Stimulated activated CD4-positive, alpha-beta T cell treated with anti-CD3 and anti-CD28 coated beads, TNF-alpha, amount 100 ng/mL, for 4 hours (primary cell): ENCODE measurements at regions not wholly inside any gene's neighbourhood (a gene's known extent, or its start where the extent isn't known, plus 50 kb on each side); places are given as distances from the start of the nearest gene placed in this dataset.
A peak's percentile ranks its signal among the peaks of the same experiment; 100 is the strongest.

Source experiments
- DNase-seq, 3 experiments: peaks; one replicate each; pipeline ENCODE4 v3.0.0-alpha.2; 2020; ENCODE audit warnings: low read depth in 3 of 3

GRCh38 chr9:129383561-129384490 is 205.8 kb upstream of the IER5L start:
- peak; percentile 44 to 49 (median 46) for DNase-seq

- no peak for DNase-seq
These were observed 205.0 kb upstream of the IER5L start for GRCh38 chr9:129383019-129383560.

- DNase-seq: no peak
These were observed 204.4 kb upstream of the IER5L start for GRCh38 chr9:129382281-129383018.

DNA sequence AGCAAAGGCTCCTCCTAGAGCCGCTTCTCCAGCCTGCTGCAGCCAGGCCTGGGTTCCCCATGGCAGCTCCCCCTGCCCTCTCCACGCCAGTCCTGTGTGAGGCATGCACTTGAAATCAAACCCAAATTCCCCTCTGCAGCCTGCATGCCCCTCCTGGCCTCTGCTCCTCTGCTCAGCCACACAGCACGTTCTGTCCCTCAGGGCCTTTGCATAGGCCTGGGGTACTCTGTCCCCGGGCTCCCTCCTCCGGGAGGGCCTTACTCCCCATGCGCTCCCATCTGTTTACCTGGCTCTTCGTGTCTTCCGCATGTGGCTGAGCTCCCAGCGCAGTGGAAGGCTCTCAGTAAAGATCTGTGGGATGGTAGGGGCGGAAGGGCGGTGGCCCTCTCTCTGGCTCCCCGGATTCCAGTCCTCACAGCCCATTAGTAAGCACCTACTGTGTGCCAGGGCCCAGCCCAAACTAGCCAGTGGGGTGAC is 203.5 kb upstream of the IER5L start:
- DNase-seq: no peak

DNA sequence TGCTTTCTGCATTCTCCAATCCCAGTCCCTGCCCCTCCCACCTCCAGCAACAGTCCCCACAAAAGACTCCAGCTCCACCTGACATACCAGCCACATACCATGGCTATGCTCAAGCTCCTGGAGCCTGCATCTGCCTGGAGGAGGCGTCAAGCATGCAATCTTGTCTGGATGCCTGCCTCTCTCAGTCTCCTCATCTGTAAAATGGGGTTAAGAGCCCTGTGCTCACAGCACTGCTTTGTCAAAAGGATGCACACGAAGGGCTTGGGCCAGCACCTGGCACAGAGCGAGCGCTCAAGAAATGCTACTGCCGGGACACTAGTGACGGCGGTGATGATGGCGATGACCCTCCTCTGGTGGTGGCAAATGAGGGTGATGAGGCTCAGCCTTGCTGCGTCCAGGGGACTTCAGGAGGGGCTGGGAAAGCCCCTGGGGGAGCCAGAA is 202.9 kb upstream of the IER5L start:
- DNase-seq: no peak

DNA sequence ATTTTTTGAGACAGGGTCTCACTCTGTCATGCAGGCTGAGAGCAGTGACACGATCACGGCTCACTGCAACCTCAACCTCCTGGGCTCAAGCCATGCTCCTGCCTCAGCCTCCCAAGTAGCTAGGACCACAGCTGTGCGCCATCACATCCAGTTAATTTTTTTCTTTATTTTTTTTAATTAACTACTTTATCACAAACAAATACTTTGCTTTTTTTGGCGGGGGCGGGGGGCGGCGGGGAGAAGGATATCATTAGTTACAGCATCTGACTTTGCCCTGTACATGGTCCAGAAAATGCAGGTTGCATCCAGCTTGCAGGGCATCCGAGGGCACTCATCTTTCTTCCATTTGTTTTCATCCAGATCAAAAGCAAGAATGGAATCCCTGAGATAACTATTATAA is 201.8 kb upstream of the IER5L start:
- no peak for DNase-seq

DNA sequence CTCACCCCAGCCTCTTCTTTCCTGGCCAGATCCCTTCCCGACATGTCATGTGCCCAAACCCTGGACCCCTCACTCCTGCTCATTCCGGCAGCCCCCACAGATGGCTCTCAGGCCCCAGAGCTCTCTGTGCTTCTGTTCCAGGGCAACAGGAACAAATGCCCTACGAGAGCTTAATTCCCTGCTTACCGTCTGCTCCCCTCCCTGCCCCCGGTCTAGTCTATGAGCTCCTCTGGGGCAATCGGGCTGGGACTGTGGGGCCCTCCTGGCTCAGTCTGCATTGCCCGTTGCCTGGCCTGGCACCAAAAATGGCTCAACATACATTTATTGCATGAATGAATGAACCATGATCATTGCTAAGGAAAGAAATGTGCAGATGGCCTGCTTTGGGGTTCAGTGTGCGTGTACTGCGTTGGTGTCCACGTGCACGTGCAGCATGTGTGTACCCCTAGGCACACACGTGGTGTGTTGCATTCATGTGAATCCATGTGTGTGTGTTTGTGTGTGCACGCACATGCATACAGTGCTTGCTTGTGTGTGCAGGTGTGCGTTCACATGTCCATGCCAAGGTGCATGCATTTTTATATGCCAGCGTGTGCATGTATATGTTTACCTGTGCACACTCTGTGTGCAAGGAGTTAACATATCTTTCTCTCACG is 201.2 kb upstream of the IER5L start:
- DNase-seq: no peak

DNA sequence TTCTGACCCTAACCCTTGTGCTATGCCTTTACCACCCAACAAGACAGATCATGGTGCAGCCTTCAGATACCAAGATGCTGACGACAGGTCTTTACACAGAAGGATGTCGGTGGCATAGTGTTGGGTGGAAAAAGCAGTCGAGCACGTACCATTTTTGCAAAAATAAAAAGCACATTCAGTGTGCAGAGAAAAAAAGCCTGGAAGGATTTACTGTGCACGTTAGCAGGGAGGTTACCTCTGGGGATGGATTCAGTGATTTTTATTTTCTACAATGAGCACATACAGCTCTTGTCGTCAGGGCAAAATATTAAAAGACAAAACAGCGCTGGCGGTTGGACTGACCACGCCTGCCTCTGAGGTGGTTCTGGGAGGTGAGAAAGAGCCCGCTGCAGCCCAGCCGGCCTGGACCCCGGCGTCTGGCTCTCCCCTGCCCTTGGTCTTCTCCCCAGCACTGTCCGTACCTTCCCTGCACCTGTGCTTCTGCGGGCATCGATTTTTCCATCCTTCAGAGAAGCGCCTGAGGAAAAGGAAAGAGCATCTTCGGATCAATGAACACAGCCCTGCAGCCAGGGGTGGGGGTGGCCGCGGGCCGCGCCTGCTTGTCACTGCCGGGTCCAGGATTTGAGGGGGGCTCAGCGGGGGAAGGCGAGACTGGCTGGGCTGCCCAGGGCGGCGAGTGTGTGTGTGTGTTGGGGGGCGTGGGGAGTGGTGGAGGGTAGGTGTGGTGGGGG is 200.0 kb upstream of the IER5L start:
- no peak for DNase-seq

DNA sequence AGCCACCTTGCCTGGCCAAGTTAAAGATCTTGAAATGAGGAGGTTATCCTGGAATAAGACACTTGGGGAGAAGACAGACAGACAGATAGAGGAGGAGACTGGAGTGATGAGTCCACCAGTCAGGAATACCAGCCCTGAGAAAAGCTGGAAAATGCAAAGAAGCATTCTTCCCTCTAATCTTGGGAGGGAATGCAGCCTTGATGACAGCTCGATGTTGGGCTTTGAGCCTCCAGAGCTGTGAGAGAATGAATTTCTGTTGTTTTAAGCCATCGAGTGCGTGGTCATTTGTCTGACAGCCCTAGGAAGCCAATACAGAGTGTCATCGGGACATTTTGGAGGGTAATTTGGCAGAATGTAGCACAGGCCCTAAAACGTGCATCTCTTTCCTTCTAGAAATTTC is 199.1 kb upstream of the IER5L start:
- no peak for DNase-seq

GRCh38 chr9:129375845-129376244 is 197.8 kb upstream of the IER5L start:
- no peak for DNase-seq

GRCh38 chr9:129374651-129375050 is 196.6 kb upstream of the IER5L start:
- DNase-seq: no peak

- DNase-seq: no peak
These were observed 196.2 kb upstream of the IER5L start for GRCh38 chr9:129374231-129374630.

DNA sequence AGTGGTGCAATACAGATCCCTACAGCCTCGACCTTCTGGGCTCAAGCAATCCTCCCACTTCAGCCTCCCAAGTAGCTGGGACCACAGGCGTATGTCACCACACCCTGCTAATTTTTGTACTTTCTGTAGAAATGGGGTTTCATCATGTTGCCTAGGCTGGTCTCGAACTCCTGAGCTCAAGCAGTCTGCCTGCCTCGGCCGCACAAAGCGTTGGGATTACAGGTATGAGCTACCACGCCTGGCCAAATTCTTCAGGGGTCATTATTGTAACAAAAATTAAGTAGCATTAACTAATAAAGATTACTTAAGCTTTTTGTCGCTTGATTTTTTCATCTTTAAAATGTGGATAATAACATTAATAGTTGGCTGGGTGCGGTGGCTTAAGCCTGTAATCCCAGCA is 195.3 kb upstream of the IER5L start:
- no peak for DNase-seq

DNA sequence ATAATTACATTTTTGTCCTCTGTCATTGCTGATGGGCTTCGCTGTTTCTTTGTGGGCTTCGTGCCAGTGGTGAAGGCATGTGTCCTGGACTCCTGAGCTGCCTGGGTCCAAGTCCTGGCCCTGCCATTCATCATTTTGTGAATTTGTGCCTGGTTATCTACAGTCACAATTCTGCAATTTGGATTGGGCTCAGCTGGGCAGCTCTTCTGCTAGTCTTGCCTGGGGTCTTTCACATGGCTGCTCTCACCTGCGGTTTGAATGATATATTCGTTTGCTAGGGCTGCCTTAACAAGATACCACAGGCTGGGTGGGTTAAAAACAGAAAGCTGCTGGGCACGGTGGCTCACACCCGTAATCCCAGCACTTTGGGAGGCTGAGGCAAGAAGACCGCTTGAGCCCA is 192.7 kb upstream of the IER5L start:
- DNase-seq: no peak

- no peak for DNase-seq
These were observed 190.4 kb upstream of the IER5L start for GRCh38 chr9:129368444-129368978.

GRCh38 chr9:129367287-129367686 is 189.2 kb upstream of the IER5L start:
- no peak for DNase-seq

GRCh38 chr9:129365196-129365595 is 187.1 kb upstream of the IER5L start:
- DNase-seq: no peak

GRCh38 chr9:129363216-129363873 is 185.3 kb upstream of the IER5L start:
- no peak for DNase-seq

- no peak for DNase-seq
These were observed 184.4 kb upstream of the IER5L start for GRCh38 chr9:129362287-129363000.

GRCh38 chr9:129361196-129361595 is 183.1 kb upstream of the IER5L start:
- no peak for DNase-seq
